Immature natural killer cell (primary cell): ENCODE measurements at regions not wholly inside any gene's neighbourhood (a gene's known extent, or its start where the extent isn't known, plus 50 kb on each side); places are given as distances from the start of the nearest gene placed in this dataset.
A peak's percentile ranks its signal among the peaks of the same experiment; 100 is the strongest.

Experiments
- DNase-seq, 3 donors: peaks; one replicate each; pipeline ENCODE4 v3.0.0; 2022; ENCODE audit warnings: mixed read lengths in 1 of 3
- H3K27ac Mint-ChIP-seq, 6 donors: one replicate each; pipeline ENCODE4 v1.8.0; 2020; ENCODE audit warnings: mixed read lengths in 6 of 6, mild to moderate bottlenecking in 5 of 6, inconsistent platforms in 4 of 6, moderate library complexity in 3 of 6
- H3K27me3 Mint-ChIP-seq, 3 donors: one replicate each; pipeline ENCODE4 v1.8.0; 2020 to 2021; ENCODE audit warnings: low read depth in 3 of 3, mild to moderate bottlenecking in 3 of 3, mixed read lengths in 3 of 3, moderate library complexity in 3 of 3, inconsistent platforms in 1 of 3
- H3K36me3 Mint-ChIP-seq, 3 donors: one replicate each; pipeline ENCODE4 v1.8.0; 2020; ENCODE audit warnings: mixed read lengths in 3 of 3, inconsistent platforms in 2 of 3, mild to moderate bottlenecking in 2 of 3
- H3K4me1 Mint-ChIP-seq, 2 donors: one replicate each; pipeline ENCODE4 v1.8.0; 2020; ENCODE audit warnings: inconsistent platforms in 2 of 2, mild to moderate bottlenecking in 2 of 2, mixed read lengths in 2 of 2, moderate library complexity in 1 of 2
- H3K4me3 Mint-ChIP-seq, 5 donors: one replicate each; pipeline ENCODE4 v1.8.0; 2020; ENCODE audit warnings: mild to moderate bottlenecking in 5 of 5, mixed read lengths in 5 of 5, inconsistent platforms in 3 of 5, moderate library complexity in 3 of 5
- H3K9me3 Mint-ChIP-seq, 6 donors: one replicate each; pipeline ENCODE4 v1.8.0; 2020; ENCODE audit warnings: mild to moderate bottlenecking in 6 of 6, mixed read lengths in 6 of 6, inconsistent platforms in 4 of 6, moderate library complexity in 3 of 6

- H3K27me3 Mint-ChIP-seq, result peaks cover 0 to 2% (median 0%) of the 10 kb centered on the region in 3 donors
- H3K36me3 Mint-ChIP-seq, result peaks cover 0 to 4% (median 0%) of the 10 kb centered on the region in 3 donors
- no peaks in the 10 kb centered on the region for H3K4me1 Mint-ChIP-seq
- H3K4me3 Mint-ChIP-seq, result no peak overlapping the region
- H3K9me3 Mint-ChIP-seq, result no peaks in the 10 kb centered on the region
- no peak for DNase-seq
- H3K27ac Mint-ChIP-seq, result no peak overlapping the region
Observed at GRCh38 chr3:186487819-186488218, 56.4 kb downstream of the CRYGS start.

DNA sequence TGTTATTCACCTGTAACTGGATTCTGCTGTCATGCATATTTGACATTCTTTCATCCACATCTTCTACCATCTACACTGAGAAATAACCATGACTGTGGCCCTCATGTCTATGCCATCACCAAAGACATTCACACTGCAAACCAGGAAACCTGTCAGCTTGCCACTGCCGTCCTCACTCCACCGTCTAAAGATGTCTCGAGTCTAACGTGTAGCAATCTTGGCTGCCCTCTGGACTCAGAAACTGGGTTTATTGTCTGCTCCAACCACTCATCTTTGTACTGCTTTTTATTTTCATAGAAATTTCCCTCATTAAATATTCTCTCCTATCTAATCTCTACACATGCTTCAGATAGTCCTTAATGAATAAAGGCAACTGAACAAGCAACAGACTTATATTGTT is 57.1 kb downstream of the CRYGS start:
- H3K4me3 Mint-ChIP-seq, result no peak overlapping the region
- no peak overlapping the region for H3K27ac Mint-ChIP-seq
- peaks cover 0 to 4% (median 0%) of the 10 kb centered on the region in 3 donors for H3K36me3 Mint-ChIP-seq
- peaks cover 0 to 2% (median 0%) of the 10 kb centered on the region in 3 donors for H3K27me3 Mint-ChIP-seq
- DNase-seq, result no peak
- no peaks in the 10 kb centered on the region for H3K9me3 Mint-ChIP-seq
- peaks cover 0 to under 1% of the 10 kb centered on the region in 2 donors for H3K4me1 Mint-ChIP-seq

GRCh38 chr3:186483611-186484340 is 60.4 kb downstream of the CRYGS start:
- no peak overlapping the region for H3K27ac Mint-ChIP-seq
- H3K27me3 Mint-ChIP-seq, result peaks cover 0 to 4% (median 3%) of the 10 kb centered on the region in 3 donors
- peaks cover 9 to 11% of the 10 kb centered on the region in 2 donors for H3K4me1 Mint-ChIP-seq
- DNase-seq, result no peak
- no peak overlapping the region for H3K4me3 Mint-ChIP-seq
- no peaks in the 10 kb centered on the region for H3K9me3 Mint-ChIP-seq
- H3K36me3 Mint-ChIP-seq, result no peaks in the 10 kb centered on the region

DNA sequence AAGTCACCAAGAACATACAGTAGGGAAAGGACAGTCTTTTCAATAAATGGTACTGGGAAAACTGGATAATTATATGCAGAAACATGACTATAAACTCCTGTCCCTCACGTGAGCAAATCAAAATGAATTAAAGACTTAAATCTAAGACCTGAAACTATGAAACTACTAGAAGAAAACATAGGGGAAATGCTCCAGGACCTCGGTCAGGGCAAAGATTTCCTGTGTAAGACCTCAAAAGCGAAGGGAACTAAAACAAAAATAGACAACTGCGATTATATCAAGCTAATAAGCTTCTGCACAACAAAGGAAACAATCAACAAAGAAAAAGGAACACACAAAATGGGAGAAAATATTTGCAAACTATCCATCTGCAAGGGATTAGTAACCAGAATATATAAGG is 62.7 kb downstream of the CRYGS start:
- H3K9me3 Mint-ChIP-seq, result no peaks in the 10 kb centered on the region
- no peaks in the 10 kb centered on the region for H3K36me3 Mint-ChIP-seq
- peaks cover 9 to 11% of the 10 kb centered on the region in 2 donors for H3K4me1 Mint-ChIP-seq
- H3K27ac Mint-ChIP-seq, result peak overlapping the region in 1 of 6 donors; percentile 24
- peaks cover 2 to 4% (median 4%) of the 10 kb centered on the region in 3 donors for H3K27me3 Mint-ChIP-seq
- DNase-seq, result no peak
- peak overlapping the region in 2 of 5 donors; percentile 19 to 34 for H3K4me3 Mint-ChIP-seq

- Mint-ChIP-seq H3K9me3 (no peaks in the 10 kb centered on the region), H3K36me3 (no peaks in the 10 kb centered on the region), H3K27me3 (peaks cover 2 to 4% (median 3%) of the 10 kb centered on the region in 3 donors)
Observed at GRCh38 chr3:186477876-186478275, 66.3 kb downstream of the CRYGS start.

GRCh38 chr3:186477033-186477432 is 67.1 kb downstream of the CRYGS start:
- H3K36me3 Mint-ChIP-seq, result no peaks in the 10 kb centered on the region
- no peak for DNase-seq
- H3K9me3 Mint-ChIP-seq, result no peaks in the 10 kb centered on the region
- no peak overlapping the region for H3K27ac Mint-ChIP-seq
- peaks cover 2 to 4% (median 3%) of the 10 kb centered on the region in 3 donors for H3K27me3 Mint-ChIP-seq
- peaks cover 9 to 10% of the 10 kb centered on the region in 2 donors for H3K4me1 Mint-ChIP-seq
- H3K4me3 Mint-ChIP-seq, result no peak overlapping the region

More at GRCh38 chr3:186477876-186478275, 66.3 kb downstream of the CRYGS start:
- H3K4me3 Mint-ChIP-seq, result no peak overlapping the region
- DNase-seq, result no peak
- peaks cover 9 to 11% of the 10 kb centered on the region in 2 donors for H3K4me1 Mint-ChIP-seq
- H3K27ac Mint-ChIP-seq, result no peak overlapping the region

DNA sequence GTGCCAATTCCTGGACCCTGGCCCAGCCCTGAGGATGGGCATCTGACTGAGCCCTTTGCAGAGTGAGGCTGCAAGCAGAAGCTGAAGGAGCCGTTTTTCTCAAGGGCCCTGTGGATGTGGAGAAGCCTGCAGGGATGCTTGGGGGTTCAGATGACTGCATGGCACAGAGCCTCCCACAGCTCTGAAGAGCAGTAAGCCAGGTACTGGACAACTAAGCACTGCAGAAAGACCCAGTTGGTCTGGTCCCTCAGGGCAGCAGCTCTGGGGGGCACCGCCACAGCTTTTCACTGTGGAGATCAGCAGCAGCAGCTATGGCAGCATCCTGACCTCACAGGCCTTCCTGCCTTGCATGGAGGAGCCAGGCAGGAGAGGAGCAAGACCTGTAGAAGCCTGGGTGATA is 67.6 kb downstream of the CRYGS start:
- H3K36me3 Mint-ChIP-seq, result no peaks in the 10 kb centered on the region
- H3K4me3 Mint-ChIP-seq, result no peak overlapping the region
- no peak for DNase-seq
- H3K27ac Mint-ChIP-seq, result no peak overlapping the region
- peaks cover 2 to 4% (median 3%) of the 10 kb centered on the region in 3 donors for H3K27me3 Mint-ChIP-seq
- no peaks in the 10 kb centered on the region for H3K9me3 Mint-ChIP-seq
- peaks cover 4 to 6% of the 10 kb centered on the region in 2 donors for H3K4me1 Mint-ChIP-seq

DNA sequence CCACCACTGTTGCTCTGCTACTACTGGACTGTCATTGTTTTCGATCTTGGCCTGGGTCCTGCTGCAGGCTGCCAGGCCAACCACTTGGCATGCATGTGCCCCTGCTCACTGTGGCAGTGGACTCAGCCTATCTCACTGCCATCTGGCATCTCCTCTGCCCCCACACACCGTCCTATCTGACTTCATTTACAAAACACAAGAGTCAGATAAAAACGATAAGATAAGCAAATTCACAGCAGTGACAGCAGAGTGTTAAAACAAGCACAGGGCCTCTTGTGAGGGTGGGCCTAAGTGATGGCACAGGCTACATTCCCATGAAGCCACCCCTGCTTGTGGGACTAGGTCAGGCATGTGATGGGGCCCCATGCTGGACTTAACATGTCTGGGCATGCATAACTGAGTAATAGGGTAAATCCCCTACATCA is 68.1 kb downstream of the CRYGS start:
- Mint-ChIP-seq H3K27ac (no peak overlapping the region), H3K4me3 (no peak overlapping the region), H3K9me3 (no peaks in the 10 kb centered on the region), H3K36me3 (no peaks in the 10 kb centered on the region), H3K27me3 (peaks cover 2 to 4% (median 3%) of the 10 kb centered on the region in 3 donors), H3K4me1 (peaks cover 0 to under 1% of the 10 kb centered on the region in 2 donors)
- no peak for DNase-seq

DNA sequence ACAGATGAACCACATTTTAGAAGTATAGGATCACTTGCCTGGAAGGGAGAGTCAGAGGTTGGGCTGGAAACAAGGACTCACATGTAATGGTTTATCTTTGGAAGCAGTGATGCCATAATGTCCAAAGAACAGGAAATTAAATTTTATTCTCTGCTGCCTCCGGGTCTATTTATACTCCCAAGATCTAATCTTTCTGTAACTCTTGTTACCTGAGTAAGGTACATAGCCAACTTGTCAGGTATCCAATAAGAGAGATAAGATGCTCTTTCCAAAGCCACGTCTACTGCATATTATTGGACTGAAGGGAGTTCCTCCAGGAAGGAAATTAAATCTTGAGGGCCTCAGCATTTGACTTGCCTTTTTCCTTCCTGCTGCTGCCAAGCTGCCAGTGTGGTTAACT is 71.0 kb downstream of the CRYGS start:
- Mint-ChIP-seq H3K27ac (no peak overlapping the region), H3K4me3 (no peak overlapping the region), H3K9me3 (no peaks in the 10 kb centered on the region), H3K4me1 (no peaks in the 10 kb centered on the region), H3K27me3 (peaks cover 0 to 3% (median 2%) of the 10 kb centered on the region in 3 donors), H3K36me3 (no peaks in the 10 kb centered on the region)
- DNase-seq, result no peak

DNA sequence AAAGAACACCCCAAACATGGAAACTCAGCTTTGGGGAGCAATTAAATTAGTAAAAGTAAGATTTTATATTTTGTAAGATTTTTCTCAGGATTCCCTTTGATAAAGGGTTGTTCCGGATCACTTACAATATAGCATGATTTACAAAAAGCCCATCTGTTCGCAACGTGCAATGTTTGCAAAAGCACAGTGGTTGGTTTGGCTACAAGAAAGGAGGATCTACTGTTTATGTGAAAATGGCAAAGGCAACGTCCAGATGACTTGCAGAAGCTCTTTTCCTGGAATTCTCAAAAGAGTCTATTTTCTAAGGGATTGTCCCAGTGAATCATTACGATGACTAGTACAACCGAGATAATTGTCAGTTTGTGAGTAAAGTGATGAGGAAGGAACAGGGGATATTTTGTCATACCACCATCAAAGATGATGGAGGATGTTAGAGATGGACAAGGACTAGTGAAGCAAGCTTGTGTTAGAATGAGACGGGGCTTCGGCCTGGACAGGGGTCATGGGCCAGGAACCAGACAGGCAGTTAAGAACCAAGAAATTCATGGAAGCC is 71.6 kb downstream of the CRYGS start:
- Mint-ChIP-seq H3K4me1 (no peaks in the 10 kb centered on the region), H3K9me3 (no peaks in the 10 kb centered on the region), H3K4me3 (no peak overlapping the region), H3K36me3 (no peaks in the 10 kb centered on the region), H3K27me3 (peaks cover 0 to 3% (median 2%) of the 10 kb centered on the region in 3 donors), H3K27ac (no peak overlapping the region)
- DNase-seq, result no peak

DNA sequence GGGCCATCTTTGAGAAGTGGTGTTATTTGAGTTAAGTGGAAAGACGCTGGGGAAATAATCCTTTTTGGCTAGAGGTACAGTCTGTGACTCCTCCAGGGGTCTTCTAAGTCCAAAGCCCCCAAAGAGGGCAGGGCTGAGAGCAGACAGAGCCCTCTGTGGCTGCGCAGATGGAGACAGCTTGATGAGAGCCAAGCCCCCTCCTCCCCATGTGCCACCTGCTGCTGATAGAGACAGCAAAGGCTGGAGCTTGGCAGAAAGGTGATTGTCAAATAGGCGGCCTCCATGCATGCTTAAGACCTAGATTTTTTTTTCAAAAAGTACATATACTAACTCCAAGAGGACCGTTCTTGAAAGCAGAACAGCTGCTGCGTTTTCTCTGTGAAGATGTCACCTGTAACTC is 72.4 kb downstream of the CRYGS start:
- Mint-ChIP-seq H3K36me3 (no peaks in the 10 kb centered on the region), H3K27me3 (peaks cover 0 to 3% (median 1%) of the 10 kb centered on the region in 3 donors), H3K9me3 (no peaks in the 10 kb centered on the region), H3K4me1 (no peaks in the 10 kb centered on the region), H3K4me3 (no peak overlapping the region), H3K27ac (no peak overlapping the region)
- DNase-seq, result no peak

DNA sequence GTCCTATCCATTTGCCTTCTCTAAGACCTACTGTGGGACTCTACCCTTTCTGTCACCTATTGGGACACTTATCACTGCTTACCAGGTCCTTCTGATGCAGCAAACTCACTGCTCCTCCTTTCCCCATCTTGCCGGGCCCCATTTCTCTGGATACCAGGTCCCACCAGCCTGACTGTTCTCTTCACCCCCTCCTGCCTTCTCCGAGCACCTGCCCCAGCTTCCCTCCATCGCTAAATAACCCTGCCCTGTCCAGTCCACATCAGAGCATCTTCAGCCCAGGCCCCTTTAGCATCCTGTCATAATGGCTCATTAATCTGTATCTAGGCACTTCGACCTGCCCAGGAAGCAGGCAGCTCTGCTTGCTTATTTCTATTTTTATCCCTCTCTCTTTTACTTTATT is 74.7 kb downstream of the CRYGS start:
- H3K4me3 Mint-ChIP-seq, result no peak overlapping the region
- peaks cover 0 to 3% (median 0%) of the 10 kb centered on the region in 3 donors for H3K27me3 Mint-ChIP-seq
- peaks cover 0 to under 1% of the 10 kb centered on the region in 2 donors for H3K4me1 Mint-ChIP-seq
- H3K36me3 Mint-ChIP-seq, result no peaks in the 10 kb centered on the region
- no peaks in the 10 kb centered on the region for H3K9me3 Mint-ChIP-seq
- no peak for DNase-seq
- no peak overlapping the region for H3K27ac Mint-ChIP-seq

DNA sequence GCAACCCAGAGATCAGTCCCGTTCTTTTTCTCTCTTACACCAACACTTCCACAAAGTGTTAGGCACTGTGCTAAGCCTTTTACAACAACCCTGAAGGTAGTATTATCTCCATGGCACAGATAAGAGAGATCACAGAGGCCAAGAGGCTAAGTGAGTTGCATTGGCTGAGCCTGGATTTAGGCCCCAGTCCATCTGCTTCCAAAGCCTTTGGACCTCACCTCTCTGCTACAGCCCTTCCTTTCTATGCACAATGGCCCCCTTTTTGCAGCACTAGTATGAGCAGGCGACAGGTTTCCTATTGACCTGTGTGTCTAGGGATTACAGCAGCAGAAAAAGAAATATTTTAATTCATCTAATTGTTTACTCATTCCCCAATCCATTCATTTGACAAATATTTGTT is 76.2 kb downstream of the CRYGS start:
- Mint-ChIP-seq H3K4me1 (peaks cover 0 to 6% of the 10 kb centered on the region in 2 donors), H3K27ac (no peak overlapping the region), H3K4me3 (no peak overlapping the region), H3K36me3 (no peaks in the 10 kb centered on the region), H3K27me3 (peaks cover 0 to 1% (median 0%) of the 10 kb centered on the region in 3 donors), H3K9me3 (no peaks in the 10 kb centered on the region)
- DNase-seq, result no peak

DNA sequence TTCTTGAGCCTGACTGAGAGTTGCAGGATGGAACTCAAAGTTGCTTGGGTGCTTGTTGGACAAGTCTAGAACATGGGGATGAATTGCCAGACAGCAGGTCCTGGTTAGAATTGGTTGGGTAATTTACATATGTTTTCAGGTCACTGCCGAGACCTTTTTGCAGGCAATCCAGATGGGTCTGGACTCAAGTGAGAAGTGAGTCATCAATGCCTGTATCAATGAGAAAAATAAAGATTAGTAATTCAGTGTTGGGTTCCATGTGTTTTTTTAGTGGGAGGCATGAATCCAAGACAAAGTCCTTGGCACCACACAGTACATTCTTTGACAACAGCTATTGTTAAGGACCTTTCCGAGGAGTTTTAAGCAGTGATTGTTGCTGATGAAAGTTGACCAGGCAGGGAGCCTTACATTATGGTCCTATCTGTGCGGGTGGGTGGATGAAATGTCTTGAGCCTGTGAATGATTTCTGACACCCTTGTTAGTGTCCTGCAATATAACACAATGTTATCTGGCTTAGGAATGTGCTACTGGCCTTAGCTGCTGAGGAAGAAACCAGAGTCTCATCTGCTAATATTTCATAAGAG is 77.7 kb downstream of the CRYGS start:
- H3K4me1 Mint-ChIP-seq, result peaks cover 0 to 6% of the 10 kb centered on the region in 2 donors
- no peak for DNase-seq
- H3K4me3 Mint-ChIP-seq, result no peak overlapping the region
- no peaks in the 10 kb centered on the region for H3K9me3 Mint-ChIP-seq
- H3K36me3 Mint-ChIP-seq, result no peaks in the 10 kb centered on the region
- no peak overlapping the region for H3K27ac Mint-ChIP-seq
- H3K27me3 Mint-ChIP-seq, result peaks cover 0 to 1% (median 0%) of the 10 kb centered on the region in 3 donors
